HG03103 (cell line): ENCODE measurements at regions not wholly inside any gene's neighbourhood (a gene's known extent, or its start where the extent isn't known, plus 50 kb on each side); places are given as distances from the start of the nearest gene placed in this dataset.

Experiments
- ATAC-seq: cut with Tn5 transposase; IDR thresholded peaks from one replicate; pipeline ENCODE4 v1.9.1; 2021; ENCODE audit warnings: low read depth; ENCODE audit not compliant: unreplicated experiment

DNA sequence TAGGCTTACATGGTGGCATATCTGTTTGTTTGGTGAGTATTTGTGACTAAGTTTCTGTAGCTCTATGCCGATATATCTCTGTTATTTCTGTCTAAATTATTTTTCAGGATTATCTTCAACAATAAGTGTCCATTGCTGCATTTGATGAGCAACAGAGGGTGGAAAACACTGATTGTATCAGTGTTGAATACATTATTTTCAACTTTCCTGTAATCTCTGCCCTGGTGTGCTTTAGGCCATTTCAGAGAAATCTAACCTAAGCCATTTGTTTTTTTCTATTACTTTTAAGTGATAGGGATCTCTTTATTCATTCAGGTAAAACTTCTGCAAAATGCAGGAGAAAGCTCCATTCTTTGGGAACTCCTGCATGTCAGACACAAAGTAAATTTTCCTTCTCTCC, 654.5 kb downstream of the RNF144A start:
- ATAC-seq, result no peak

DNA sequence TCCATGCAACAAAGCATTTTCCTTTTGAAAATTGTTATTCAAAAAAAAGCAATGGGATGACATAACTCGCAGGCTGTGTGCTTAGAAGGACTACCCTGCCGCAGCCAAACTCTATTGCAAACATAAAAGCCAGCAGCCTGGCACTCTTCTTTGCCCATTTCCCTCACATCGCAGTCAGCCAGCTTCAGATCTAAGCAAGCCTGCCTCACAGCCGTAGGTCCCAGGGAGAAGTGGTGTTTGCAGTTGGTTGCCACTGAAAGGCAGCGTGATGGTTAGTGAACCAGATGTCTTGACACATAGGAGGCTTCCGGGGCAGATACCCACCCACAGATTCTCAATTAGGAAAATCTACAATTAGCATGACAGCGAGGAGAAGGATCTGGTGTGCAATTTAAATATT, 655.2 kb downstream of the RNF144A start:
- ATAC-seq, result no peak

DNA sequence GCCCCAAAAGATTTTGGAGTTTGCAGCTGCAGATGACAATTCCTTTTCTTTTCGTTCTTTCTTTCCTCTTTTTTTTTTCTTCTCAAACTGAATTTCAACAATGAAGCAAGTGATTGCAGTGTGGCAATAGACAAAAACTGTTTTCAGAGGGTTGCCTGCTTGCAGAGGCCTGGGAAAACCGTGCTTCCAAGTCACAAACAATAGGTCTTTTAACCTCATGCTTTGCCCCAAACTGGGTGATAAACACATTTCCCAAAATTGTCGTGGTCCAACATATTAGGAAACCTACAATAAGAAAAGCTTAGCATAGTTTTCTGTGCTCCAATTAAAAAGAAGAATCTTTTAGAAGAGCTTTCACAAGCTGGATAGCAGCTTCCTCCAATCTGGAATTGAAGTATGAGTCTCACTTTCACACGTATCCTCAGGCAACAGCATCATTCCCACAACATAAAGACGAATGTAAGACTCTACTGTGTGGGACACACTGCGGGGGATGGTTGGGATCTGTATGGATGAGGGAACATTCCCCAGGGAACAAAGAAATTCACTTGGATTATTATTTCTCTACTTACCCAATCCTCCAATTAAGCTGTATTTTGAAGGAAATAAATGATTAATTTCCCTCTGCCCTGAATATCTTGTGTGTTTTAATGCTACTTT, 656.1 kb downstream of the RNF144A start:
- no peak for ATAC-seq

DNA sequence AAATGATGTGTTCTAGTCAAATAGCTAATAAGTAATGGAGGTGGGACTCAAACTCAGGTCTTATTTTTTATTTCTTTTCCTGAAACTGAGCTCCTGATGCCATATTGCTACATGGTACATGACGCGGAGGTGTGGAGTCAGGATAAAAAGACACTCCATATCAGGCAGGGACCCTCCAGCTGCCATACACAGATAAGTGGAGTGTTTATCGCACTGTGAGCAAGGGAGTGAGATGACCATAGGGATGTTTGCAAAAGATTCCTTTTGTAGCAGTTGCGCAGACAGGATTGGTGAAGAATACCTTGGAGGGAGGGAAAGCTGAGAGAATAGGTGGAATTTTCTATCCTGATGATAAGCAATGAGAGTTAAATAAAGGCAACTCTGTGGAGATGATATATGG, 657.2 kb downstream of the RNF144A start:
- ATAC-seq, result no peak

DNA sequence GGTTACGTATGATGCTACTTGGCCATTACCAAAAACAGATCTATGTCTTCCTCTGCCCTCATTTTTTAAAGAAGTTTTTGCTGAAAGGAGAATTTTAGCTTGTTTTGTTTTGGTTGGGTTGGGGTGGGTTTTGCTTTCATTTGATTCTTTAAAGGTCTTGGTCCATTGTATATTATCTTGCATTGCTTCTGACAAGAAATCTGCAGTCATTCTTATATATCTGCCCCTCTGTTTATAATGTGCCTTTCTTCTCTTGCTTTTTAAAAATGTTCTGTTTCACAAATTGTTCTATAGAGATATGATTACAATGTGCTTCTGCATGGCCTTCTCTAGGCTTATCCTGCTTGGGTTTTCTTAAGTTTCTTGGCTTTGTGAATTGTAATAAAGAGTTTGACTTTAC, 660.6 kb downstream of the RNF144A start:
- ATAC-seq, result no peak

DNA sequence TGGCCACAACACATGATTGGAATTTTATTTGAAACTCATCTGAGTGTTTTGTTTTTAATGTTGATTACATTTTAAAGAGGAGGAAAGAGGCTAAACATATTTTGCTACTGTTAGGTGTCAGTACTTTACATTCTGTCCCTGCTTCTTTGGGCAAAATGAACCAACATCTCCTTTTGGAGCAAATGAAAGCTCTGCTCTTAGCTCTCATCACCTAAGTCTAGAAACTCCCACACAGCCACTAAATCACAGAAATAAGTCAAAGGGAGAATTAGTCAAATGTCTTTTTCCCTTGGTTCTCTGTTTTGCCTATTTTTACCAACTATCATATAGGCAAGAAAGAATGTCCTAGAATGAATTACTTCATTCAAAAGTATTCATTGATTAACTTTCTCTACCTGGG, 666.8 kb downstream of the RNF144A start:
- ATAC-seq, result no peak

DNA sequence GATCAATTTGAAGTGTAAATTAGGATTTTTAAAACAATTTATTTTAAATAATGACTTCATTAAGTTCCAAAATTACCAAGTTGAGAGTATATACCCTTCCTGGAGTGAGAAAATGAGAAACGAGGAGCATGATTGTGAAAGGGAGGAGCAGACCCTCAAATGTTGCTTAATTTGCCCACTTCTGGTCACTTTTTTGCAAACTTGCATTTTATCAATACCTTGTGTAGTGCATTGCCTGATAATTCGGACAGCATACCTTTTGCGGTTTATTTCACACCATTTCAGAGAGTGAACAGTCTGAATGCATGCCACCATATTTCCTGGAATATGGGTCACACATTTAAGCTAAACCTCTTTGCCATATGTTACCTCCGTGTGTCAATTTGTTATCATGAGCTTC, 669.7 kb downstream of the RNF144A start:
- no peak for ATAC-seq

DNA sequence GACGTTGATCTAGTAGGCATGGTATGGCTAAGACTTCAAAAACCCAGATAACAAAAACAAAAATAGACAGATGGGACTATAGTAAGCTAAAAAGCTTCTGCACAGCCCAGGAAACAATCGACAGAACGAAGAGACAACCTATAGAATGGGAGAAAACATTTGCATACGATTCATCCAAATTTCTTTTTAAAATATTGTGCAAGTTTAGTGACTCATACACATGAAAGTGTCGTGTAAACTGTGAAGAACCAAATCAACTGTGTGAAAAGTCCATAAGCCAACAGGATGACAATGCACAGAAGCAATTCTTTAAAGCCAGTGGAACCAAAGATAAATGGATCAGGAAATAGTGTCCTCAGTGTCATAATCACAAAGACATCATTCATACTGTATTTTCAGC, 671.1 kb downstream of the RNF144A start:
- no peak for ATAC-seq

DNA sequence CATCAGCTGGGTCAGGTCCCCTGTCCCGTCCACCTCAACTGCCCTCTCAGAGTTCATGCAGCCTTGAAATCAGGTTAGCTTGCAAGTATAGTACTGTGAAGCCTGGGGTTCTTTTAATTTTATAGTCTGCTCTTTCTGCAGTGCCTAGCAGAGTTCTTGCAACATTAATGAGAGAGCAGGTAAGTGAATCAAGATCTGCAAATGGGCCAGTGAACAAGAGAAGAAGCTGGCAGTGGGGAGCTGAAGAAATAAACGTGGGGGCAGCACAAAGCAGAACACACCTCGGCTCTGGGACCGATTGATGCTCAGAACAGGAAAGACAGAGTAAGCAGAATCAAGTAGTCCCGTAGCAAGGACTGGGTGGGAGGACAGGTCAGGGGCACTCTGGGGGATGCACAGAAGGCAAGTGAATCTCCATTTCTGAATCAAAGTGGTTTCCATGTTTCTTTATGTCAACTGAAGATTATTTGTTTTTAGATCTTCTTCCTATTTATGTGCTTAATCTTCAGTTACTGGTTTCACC, 675.5 kb downstream of the RNF144A start:
- ATAC-seq, result no peak

DNA sequence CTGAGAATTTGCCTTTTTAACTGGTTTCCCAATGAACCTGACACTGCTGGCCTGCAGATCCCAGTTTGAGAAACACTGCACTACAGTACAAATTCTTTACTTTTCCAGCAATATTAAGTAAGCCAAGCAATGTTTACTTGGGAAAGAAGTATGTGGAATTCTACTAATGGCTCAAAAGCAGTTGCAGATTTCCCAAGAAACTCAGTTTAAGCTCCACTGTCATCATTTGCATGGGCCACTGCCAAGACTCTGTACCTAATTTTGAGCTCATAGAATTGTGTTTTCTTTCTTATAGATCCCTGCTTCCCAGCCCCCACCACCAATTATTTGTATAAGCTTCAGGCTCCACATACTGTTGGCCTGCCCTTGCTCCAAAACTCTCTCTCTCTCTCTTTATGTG, 676.1 kb downstream of the RNF144A start:
- no peak for ATAC-seq

DNA sequence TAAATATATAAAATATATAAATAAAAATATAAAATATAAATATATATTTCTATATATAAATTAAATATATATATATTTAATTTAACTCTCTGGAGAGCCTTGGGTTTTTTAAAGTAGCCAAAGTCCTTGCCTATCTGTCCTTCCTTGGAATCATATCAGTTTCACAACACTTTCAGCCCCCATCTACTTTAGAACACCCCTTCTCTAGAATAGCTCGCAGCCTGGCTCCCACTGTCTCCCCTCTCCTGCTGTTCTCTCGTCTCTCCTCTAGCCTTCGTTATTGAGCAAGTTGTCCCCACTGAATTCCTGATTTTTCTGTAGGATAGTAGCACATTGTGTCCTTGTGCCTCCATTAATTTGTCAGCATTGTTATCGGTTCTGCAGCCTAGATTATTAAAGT, 677.0 kb downstream of the RNF144A start:
- no peak for ATAC-seq

DNA sequence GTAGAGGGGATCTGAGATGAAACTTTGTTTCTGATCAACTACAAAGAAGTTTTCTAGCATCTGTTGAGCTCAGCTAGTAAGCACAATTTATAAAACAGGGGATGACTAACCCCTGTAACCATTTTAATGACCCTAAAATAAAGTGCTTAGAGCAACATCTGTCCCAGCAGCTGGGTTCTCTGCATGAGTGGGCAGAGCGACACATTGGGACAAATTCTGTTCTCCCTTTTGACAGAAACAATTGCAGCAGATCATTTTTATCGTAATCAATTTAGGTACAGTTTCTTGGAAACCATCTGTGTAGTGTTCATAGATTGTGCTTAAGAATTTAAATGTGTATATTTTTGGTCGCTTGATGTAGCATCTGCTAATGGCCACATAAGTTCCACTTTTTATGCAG, 678.0 kb downstream of the RNF144A start:
- no peak for ATAC-seq

DNA sequence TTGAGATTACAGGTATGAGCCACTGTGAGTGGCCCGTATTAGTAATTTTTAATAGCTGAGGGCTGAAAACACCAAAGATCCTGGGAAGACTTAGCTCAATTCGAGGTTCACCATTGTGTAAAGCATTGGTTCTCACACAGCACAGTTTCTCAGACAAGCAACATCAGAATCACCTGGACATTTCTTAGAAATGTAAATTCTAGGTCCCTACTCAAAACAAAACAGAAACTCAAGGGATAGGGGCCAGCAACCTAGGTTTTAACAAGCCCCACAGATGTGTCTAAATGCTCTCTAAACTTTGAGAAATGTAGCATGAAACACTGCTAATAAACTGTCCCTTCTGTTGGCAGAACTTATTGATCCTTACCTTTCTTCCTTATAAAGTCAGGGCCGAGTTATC, 681.2 kb downstream of the RNF144A start:
- no peak for ATAC-seq

DNA sequence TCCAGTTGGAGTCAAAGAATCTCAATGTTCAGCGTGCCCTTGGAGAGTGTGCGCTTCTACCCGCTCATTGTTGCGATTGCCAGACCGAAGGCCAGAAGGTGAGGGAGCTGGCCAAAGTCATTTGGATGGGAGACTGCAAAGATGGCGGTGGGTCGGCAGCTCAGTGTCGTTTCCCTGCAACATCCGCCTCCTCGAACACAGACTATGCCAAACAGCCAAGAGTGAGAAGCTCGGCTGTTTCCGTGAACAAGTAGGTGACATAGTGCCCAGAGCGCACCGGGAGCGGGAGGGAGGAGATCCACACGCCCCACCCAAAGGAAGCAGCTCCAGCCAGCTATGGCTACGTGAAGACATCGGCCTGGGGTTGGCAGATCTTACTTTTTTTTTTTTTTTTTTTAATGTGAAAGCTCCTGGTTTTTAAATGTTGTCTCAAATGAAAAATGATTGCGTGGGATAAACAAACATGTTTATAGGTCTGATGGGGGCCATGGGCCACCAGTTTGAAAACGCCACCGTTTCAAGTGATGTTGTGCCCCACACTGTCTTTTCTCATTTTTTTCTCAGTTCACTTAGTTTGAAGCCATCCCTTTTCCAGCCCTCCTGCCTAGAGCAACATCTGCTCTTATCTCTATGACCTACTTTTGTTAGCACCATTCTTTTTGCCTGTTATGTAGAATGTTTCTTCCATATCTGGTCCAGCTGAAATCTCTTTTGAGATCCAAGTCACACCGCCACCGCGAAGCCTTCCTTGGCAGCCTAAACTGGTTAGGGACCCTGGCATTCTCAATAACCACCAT, 682.4 kb downstream of the RNF144A start:
- ATAC-seq, result no peak

DNA sequence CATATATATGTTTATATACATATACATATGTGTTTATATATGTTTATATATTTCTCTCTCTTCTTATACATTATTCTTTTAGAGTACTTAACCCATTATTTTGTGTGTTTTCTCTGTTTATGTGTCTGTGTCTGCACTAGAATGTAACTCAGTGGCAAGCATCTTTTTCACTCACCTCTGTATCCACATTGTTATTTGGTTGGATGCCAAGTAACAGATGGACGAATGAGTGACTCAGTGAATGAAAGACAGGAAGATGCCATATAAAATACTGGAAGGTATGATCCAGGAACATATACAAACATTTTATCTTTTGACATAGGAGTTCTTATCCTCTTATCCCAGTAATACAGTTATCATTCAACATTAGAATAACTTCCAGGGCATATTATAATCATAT, 684.8 kb downstream of the RNF144A start:
- no peak for ATAC-seq

DNA sequence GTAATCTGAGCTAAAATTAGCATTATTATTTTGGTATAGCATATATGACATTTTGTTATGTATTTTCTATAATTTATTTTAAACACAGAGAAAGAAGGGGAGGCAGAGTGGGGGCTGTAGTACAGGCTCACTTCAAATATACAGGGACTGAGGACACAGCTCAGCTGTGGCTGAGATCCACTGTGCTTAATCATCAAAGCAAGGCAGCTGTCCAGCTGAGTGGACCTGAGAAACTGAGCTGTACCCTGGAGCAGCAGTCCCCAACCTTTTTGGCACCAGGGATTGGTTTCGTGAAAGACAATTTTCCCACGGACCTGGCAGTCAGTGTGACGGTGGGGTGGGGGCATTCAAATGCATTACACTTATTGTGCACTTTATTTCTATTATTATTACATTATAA, 687.2 kb downstream of the RNF144A start:
- ATAC-seq, result no peak

DNA sequence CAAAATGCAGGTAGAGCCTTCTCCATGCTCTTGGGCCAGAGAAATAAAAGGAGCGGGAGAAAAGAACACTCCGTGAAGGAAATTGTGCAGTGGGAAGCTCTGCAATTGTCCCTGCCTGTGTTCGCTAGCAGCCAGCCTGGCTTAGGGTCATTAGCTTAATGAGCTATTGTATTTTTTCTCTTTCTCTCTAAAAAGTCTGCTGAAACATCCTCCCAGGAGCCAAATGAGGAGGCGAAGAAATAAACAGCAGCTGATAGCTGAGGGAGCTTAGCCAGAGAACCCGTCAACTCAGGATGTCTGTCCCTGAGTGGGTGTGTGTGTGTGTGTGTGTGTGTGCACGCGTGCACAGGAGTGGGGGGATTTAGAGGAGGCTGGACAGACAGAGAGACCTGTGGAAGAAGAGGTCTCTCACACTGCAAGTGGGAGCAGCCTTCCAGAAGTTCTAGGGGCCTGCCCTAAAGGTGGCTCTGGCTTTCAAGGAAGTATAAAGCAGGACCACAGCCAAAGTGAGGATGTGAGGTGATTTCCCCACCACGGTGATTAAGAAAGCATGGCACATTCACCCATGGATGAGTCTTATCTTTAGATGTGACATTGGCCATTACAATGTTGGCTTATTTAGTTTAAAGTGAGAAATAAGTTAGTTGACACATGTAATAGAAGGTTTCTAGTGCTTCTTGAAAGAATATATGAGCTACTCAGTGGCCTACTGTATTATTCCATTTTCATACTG, 690.4 kb downstream of the RNF144A start:
- ATAC-seq, result no peak

DNA sequence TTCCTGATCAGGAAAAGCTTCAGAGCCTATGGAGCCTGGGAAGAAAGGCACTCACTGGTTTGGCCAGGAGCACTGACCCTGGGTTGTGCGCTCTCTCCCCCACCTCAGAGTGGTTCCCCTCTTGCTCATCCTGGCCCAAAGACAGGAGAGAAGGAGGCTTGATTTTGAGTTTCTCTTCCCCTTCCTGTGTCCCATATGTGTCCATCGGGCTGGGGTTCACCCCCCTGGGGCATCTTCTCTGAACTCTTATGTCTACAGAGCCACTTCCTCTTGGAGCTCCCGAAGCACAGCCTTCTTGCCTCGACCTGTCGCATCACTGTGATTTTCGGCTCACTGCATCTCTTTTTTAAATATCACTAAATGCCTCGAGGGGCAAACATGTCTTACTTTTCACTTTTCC, 692.3 kb downstream of the RNF144A start:
- no peak for ATAC-seq

DNA sequence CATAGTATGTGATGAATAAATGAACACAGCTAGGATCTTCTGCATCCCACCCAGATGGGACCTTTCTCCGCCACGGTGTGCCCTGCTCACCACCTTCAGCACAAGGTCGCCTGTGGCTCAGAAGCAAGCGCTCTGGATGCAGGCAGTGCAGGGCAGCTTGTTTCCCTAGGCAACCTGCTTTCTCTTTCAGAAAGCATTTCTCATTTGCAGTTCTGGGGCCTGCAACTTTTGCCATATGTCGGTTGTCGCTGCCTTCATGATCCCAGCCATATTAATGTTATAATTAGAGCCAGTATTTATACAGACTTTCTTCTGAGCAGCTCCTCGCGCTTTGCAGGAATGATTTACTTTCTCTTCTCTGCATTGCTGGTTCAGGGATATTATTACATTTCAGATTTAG, 692.8 kb downstream of the RNF144A start:
- ATAC-seq, result no peak

DNA sequence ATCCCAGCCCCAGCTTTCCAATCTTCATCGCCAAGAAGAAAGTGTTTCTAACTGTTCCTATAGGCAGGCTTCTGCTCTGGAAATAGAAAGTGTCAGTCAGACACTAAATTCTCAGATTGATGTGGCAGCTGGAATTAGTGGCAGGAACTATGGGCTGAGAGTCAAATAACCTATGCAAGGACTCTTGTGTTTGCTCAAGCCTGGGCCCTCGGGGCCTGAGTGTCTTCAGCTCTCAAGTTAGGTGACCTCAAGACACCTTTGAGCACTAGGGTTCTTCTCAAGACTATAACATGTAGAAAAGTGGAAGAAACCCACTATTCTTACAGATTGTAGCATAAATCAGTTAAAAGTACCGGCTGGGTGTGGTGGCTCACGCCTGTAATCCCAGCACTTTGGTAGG, 694.5 kb downstream of the RNF144A start:
- ATAC-seq, result no peak

DNA sequence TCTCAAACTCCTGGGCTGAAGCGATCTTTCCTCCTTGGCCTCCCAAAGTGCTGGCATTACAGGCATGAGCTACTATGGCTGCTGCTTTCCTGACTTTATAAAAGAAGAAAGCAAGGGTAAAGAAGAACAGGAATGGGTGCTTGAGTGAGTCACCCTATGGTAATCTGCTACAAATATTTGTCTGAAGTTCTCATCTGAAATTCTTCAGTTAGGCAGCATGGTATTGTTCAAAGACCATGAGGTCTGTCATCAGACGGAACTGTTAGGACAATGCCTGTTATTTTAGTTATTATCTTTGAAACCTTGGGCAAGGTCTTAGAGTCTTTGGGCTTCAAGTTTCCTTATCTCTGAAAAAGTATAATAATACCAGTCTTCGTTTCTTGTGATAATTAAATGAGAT, 695.8 kb downstream of the RNF144A start:
- no peak for ATAC-seq

DNA sequence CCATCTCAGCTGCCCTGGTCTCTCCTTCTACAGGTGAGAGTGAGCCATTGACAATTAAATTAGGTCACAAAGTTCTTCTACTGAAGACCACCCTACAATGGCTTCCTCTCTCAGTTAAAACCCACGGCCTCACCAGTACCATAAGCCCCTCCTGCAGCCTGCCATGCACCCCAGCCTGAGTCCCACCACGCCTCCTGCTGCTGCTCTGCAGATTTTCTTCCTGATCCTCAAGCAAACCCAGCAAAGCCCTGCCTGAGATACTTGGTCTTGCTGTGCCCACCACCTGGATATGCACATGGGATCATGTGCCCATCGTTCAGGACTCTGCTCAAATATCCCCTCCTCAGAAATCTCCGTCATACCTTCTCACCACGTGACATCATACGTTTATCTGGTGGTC, 696.6 kb downstream of the RNF144A start:
- ATAC-seq, result no peak
